ENCODE measurements at regions not wholly inside any gene's neighbourhood (a gene's known extent, or its start where the extent isn't known, plus 50 kb on each side); places are given as distances from the start of the nearest gene placed in this dataset.
A peak's percentile ranks its signal among the peaks of the same experiment; 100 is the strongest.

GRCh38 chr2:12421046-12421445, 295.7 kb upstream of the TRIB2 start:
- TF ChIP-seq GATA2 (IDR thresholded peaks at IDR 0.05; ENCODE audit: low read depth, low read length) (no peak), GATA3 (IDR thresholded peaks at IDR 0.05; ENCODE audit: low read depth, low read length) (no peak)

- no peak for TF ChIP-seq GATA3 (IDR thresholded peaks at IDR 0.05; ENCODE audit: low read depth, low read length)
- no peak for TF ChIP-seq GATA2 (IDR thresholded peaks at IDR 0.05; ENCODE audit: low read depth, low read length)
Observed at GRCh38 chr2:12424219-12424618, 292.5 kb upstream of the TRIB2 start.

- TF ChIP-seq GATA2 (IDR thresholded peaks at IDR 0.05; ENCODE audit: low read depth, low read length): no peak
- TF ChIP-seq GATA3 (IDR thresholded peaks at IDR 0.05; ENCODE audit: low read depth, low read length): no peak
Observed at GRCh38 chr2:12424809-12425208, 291.9 kb upstream of the TRIB2 start.

GRCh38 chr2:12428324-12428723, 288.4 kb upstream of the TRIB2 start:
- TF ChIP-seq GATA2 (IDR thresholded peaks at IDR 0.05; ENCODE audit: low read depth, low read length) (no peak), GATA3 (IDR thresholded peaks at IDR 0.05; ENCODE audit: low read depth, low read length) (no peak)

GRCh38 chr2:12428786-12429185, 287.9 kb upstream of the TRIB2 start:
- TF ChIP-seq GATA2 (IDR thresholded peaks at IDR 0.05; ENCODE audit: low read depth, low read length) (no peak), GATA3 (IDR thresholded peaks at IDR 0.05; ENCODE audit: low read depth, low read length) (no peak)

- TF ChIP-seq GATA3 (IDR thresholded peaks at IDR 0.05; ENCODE audit: low read depth, low read length) (no peak), GATA2 (IDR thresholded peaks at IDR 0.05; ENCODE audit: low read depth, low read length) (no peak)
Observed at GRCh38 chr2:12429779-12430406, 286.8 kb upstream of the TRIB2 start.

GRCh38 chr2:12430407-12431133, 286.2 kb upstream of the TRIB2 start:
- TF ChIP-seq GATA3 (IDR thresholded peaks at IDR 0.05; ENCODE audit: low read depth, low read length): no peak
- no peak for TF ChIP-seq GATA2 (IDR thresholded peaks at IDR 0.05; ENCODE audit: low read depth, low read length)

- no peak for TF ChIP-seq GATA3 (IDR thresholded peaks at IDR 0.05; ENCODE audit: low read depth, low read length)
- no peak for TF ChIP-seq GATA2 (IDR thresholded peaks at IDR 0.05; ENCODE audit: low read depth, low read length)
Observed at GRCh38 chr2:12432985-12433625, 283.6 kb upstream of the TRIB2 start.

- no peak for TF ChIP-seq GATA2 (IDR thresholded peaks at IDR 0.05; ENCODE audit: low read depth, low read length)
- no peak for TF ChIP-seq GATA3 (IDR thresholded peaks at IDR 0.05; ENCODE audit: low read depth, low read length)
Observed at GRCh38 chr2:12433626-12433990, 283.1 kb upstream of the TRIB2 start.

GRCh38 chr2:12434630-12435098, 282.1 kb upstream of the TRIB2 start:
- TF ChIP-seq GATA2 (IDR thresholded peaks at IDR 0.05; ENCODE audit: low read depth, low read length) (no peak), GATA3 (IDR thresholded peaks at IDR 0.05; ENCODE audit: low read depth, low read length) (no peak)

GRCh38 chr2:12435430-12436222, 281.1 kb upstream of the TRIB2 start:
- TF ChIP-seq GATA3 (IDR thresholded peaks at IDR 0.05; ENCODE audit: low read depth, low read length) (no peak), GATA2 (IDR thresholded peaks at IDR 0.05; ENCODE audit: low read depth, low read length) (no peak)

GRCh38 chr2:12436483-12436882, 280.3 kb upstream of the TRIB2 start:
- TF ChIP-seq GATA2 (IDR thresholded peaks at IDR 0.05; ENCODE audit: low read depth, low read length) (no peak), GATA3 (IDR thresholded peaks at IDR 0.05; ENCODE audit: low read depth, low read length) (no peak)

GRCh38 chr2:12436935-12437561, 279.7 kb upstream of the TRIB2 start:
- TF ChIP-seq GATA2 (IDR thresholded peaks at IDR 0.05; ENCODE audit: low read depth, low read length): peak; percentile 48; the same call in 1 of the 2 replicates
- TF ChIP-seq GATA3 (IDR thresholded peaks at IDR 0.05; ENCODE audit: low read depth, low read length): peak; percentile 62

All from SH-SY5Y (cell line).